Panc1 (cell line): ENCODE measurements at regions not wholly inside any gene's neighbourhood (a gene's known extent, or its start where the extent isn't known, plus 50 kb on each side); places are given as distances from the start of the nearest gene placed in this dataset.

Experiments
- ATAC-seq: fragments of 200-7000 bp; cut with Tn5 transposase; 2 replicates; pipeline ENCODE4 v1.9.1; 2020; ENCODE audit warnings: mild to moderate bottlenecking, moderate library complexity
- BruUV-seq: library from RNA; stranded (reverse); fragments of 400-500 nt; replicated peaks from 2 replicates; lab custom pipeline; 2021; lab: Mats Ljungman, UMichigan
- CTCF ChIA-PET: fragments of 300-600 bp; sonication (Branson Sonifier 250); formaldehyde crosslinking; loops from one replicate; lab custom pipeline; 2022; ENCODE audit warnings: antibody characterized with exemption; lab: Charles Lee
- POLR2A ChIA-PET: fragments of 300-600 bp; sonication (Branson Sonifier 250); formaldehyde crosslinking; loops from one replicate; lab custom pipeline; 2022; ENCODE audit warnings: antibody characterized with exemption; lab: Charles Lee
- DNase-seq: peaks from one replicate; pipeline ENCODE4 v3.0.0-alpha.2; 2010; ENCODE audit warnings: low read depth, low spot score
- H3K27ac ChIP-seq: 2 replicates; pipeline ENCODE4 v1.5.1; 2011; ENCODE audit warnings: mild to moderate bottlenecking, low read length, inconsistent platforms
- H3K27me3 ChIP-seq: fragments of 200-500 bp; sonication (Bioruptor generic); 2 replicates; pipeline ENCODE4 v1.6.0; 2014; ENCODE audit warnings: low read length, inconsistent platforms; ENCODE audit not compliant: control insufficient read depth, insufficient read depth
- H3K36me3 ChIP-seq: fragments of 200-500 bp; sonication (Bioruptor generic); 2 replicates; pipeline ENCODE4 v1.5.1; 2014; ENCODE audit warnings: inconsistent platforms, mild to moderate bottlenecking, low read length, moderate library complexity; ENCODE audit not compliant: control insufficient read depth, insufficient read depth
- H3K4me1 ChIP-seq: 2 replicates; pipeline ENCODE4 v1.5.1; 2011; ENCODE audit warnings: inconsistent platforms, mild to moderate bottlenecking, low read length, moderate library complexity; ENCODE audit not compliant: control insufficient read depth, insufficient read depth
- H3K4me3 ChIP-seq, 2 experiments: 2 replicates each; pipeline ENCODE4 v1.5.1; 2011 to 2012; ENCODE audit warnings: low read depth in 2 of 2, low read length in 2 of 2, mild to moderate bottlenecking in 2 of 2, inconsistent platforms in 1 of 2, moderate library complexity in 1 of 2
- H3K9me3 ChIP-seq: fragments of 200-500 bp; sonication (Bioruptor generic); 2 replicates; pipeline ENCODE4 v1.5.1; 2014; ENCODE audit warnings: low read depth, mild to moderate bottlenecking, inconsistent platforms, low read length, moderate library complexity; ENCODE audit not compliant: control insufficient read depth, insufficient read depth
- CTCF ChIP-seq: fragments of 450-650 bp; IDR thresholded peaks from 2 replicates; pipeline ENCODE4 v1.5.1; 2017; ENCODE audit warnings: mild to moderate bottlenecking
- POLR2AphosphoS5 ChIP-seq: IDR thresholded peaks from 2 replicates; pipeline ENCODE4 v1.6.1; 2012; ENCODE audit warnings: mild to moderate bottlenecking, low read depth, low read length, moderate library complexity
- REST ChIP-seq, 2 experiments: IDR thresholded peaks; 2 replicates each; pipeline ENCODE4 v1.6.1; 2011 to 2012; ENCODE audit warnings: low read depth in 2 of 2, control low read depth in 1 of 2, low read length in 1 of 2, mild to moderate bottlenecking in 1 of 2, moderate library complexity in 1 of 2; ENCODE audit not compliant: insufficient read depth in 1 of 2
- SIN3A ChIP-seq: IDR thresholded peaks from 2 replicates; pipeline ENCODE4 v1.6.1; 2012; ENCODE audit warnings: low read depth, mild to moderate bottlenecking, low read length, moderate library complexity, borderline replicate concordance; ENCODE audit not compliant: insufficient read depth
- TCF7L2 ChIP-seq: IDR thresholded peaks from 2 replicates; pipeline ENCODE4 v1.6.1; 2011; ENCODE audit warnings: mild to moderate bottlenecking, low read depth, low read length, inconsistent platforms
- in situ Hi-C: cut with HindIII; loops from 2 replicates; pipeline ENCODE4 v1.10.0; 2016; ENCODE audit warnings: low sequenced_read_pairs, low pct_unique_long_range_greater_than_20kb
- intact Hi-C: fragments of 100-400 bp; cut with micrococcal nuclease; formaldehyde crosslinking; loops from one replicate; pipeline ENCODE4 v1.10.0; 2022; ENCODE audit not compliant: unreplicated experiment

- intact Hi-C loops, result no loop called here
- TF ChIP-seq POLR2AphosphoS5 (no peak), REST (IDR thresholded peaks at IDR 0.05; ENCODE audit: insufficient read depth in 1 of 2, low read depth in 2 of 2, low read length in 1 of 2) (no peak), TCF7L2 (no peak)
- in situ Hi-C loops, result no loop called here
- no peak overlapping the region for H3K27ac ChIP-seq
- ChIA-PET CTCF (no interaction called here), POLR2A (no interaction called here)
- ATAC-seq, result no peak
- H3K4me1 ChIP-seq, result no peaks in the 10 kb centered on the region
- BruUV-seq, result no TSS peak
- no peak for DNase-seq
- 0 out of 2 replicates have a peak, but pooled peaks cover 1% of the 10 kb centered on the region for H3K9me3 ChIP-seq
- H3K4me3 ChIP-seq, result no peak overlapping the region
- no peaks in the 10 kb centered on the region for H3K36me3 ChIP-seq
- H3K27me3 ChIP-seq, result no peaks in the 10 kb centered on the region
Observed at GRCh38 chr2:186984481-186984880, 135.5 kb upstream of the ZSWIM2 start.

GRCh38 chr2:186980787-186981550, 132.0 kb upstream of the ZSWIM2 start:
- no TSS peak for BruUV-seq
- in situ Hi-C loops, result no loop called here

More at GRCh38 chr2:186980787-186981550, 132.0 kb upstream of the ZSWIM2 start:
- DNase-seq (no peak), ATAC-seq (no peak)
- Histone ChIP-seq H3K27ac (no peak overlapping the region), H3K9me3 (no peaks in the 10 kb centered on the region), H3K27me3 (no peaks in the 10 kb centered on the region), H3K36me3 (no peaks in the 10 kb centered on the region), H3K4me3 (no peak overlapping the region), H3K4me1 (no peaks in the 10 kb centered on the region)
- no peak for TF ChIP-seq CTCF
- TF ChIP-seq POLR2AphosphoS5, result no peak
- no peak for TF ChIP-seq SIN3A
- no peak for TF ChIP-seq TCF7L2
- no peak for TF ChIP-seq REST (IDR thresholded peaks at IDR 0.05; ENCODE audit: insufficient read depth in 1 of 2, low read depth in 2 of 2, low read length in 1 of 2)
- ChIA-PET CTCF (no interaction called here), POLR2A (no interaction called here)
- intact Hi-C loops, result no loop called here
